GM18520 (cell line): ENCODE measurements at regions not wholly inside any gene's neighbourhood (a gene's known extent, or its start where the extent isn't known, plus 50 kb on each side); places are given as distances from the start of the nearest gene placed in this dataset.

ENCODE experiments used
- ATAC-seq: cut with Tn5 transposase; IDR thresholded peaks from one replicate; pipeline ENCODE4 v1.9.1; 2021; ENCODE audit not compliant: unreplicated experiment

- no peak for ATAC-seq
Measured at GRCh38 chr10:78851647-78852046, 217.1 kb upstream of the ZMIZ1 start.

GRCh38 chr10:78852466-78853240, 216.1 kb upstream of the ZMIZ1 start:
- no peak for ATAC-seq

GRCh38 chr10:78853864-78854263, 214.9 kb upstream of the ZMIZ1 start:
- ATAC-seq: no peak

DNA sequence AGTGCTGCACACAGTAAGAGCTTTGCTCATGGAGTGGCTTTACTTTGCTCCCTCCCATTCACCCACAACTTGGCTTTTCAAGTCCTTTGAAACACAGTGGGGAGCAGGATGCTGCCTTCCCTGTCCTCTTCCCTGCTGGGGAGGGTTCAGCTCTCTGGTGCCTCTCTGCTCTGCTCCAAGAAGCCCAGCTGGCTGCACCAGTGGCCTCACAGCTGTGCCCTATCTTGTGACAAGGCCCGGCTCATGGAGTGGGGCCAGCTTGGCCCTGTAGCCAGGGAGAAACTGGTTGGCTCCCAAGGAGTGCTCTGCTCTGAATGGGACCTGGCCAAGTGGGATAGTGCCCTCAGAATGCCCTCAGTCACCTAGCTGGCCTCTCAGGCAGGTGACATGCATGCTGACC, 212.3 kb upstream of the ZMIZ1 start:
- ATAC-seq: no peak

DNA sequence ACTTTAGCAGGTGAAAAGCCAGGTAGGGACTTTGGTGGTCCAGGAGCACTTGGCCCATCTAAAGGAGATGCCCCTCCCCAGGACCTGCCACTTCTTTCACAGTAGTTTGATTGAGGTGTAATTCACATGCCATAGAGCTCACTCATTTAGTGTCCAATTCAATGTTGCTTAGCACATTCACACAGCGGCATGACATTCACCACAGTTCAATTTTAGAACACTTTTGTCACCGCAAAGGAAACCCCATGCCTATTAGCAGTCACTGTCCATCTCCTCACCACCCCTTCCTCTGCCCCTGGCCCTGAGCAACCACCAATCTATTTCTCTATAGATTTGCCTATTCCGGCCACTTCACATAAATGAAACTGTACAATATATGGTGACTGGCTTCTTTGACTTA, 211.6 kb upstream of the ZMIZ1 start:
- ATAC-seq: no peak

GRCh38 chr10:78859266-78859665, 209.5 kb upstream of the ZMIZ1 start:
- no peak for ATAC-seq

GRCh38 chr10:78859769-78860168, 209.0 kb upstream of the ZMIZ1 start:
- ATAC-seq: no peak

DNA sequence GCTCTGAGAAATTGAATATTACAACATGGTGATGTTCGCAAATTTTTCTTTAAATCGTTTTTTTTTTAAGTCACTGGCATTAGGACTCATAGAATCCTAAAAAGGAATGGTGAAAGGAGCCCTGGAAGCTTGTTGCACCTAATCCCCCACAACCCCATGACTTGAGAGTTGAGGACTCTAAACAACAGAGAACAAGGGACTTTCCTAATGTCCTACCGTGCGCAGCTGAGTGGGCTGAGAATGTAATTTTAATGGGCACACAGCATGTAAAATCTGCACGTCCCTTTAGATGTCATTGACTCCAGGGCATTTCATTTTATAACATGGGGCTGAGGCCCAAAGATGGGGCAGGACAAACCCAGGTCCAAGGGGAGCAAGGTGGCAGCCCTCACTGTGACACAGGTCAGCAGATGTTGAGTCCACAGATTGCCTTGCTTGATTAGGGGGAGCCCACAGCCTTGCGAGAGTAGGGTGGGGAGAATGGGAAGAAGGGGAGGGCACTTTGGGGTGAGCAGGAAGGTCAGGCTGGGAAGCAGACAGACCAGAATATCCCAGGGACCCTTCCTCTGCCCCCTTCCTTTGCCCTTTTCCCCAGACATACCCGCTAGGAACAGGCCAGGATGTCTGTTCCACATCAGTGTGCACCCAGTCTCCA, 208.4 kb upstream of the ZMIZ1 start:
- no peak for ATAC-seq

DNA sequence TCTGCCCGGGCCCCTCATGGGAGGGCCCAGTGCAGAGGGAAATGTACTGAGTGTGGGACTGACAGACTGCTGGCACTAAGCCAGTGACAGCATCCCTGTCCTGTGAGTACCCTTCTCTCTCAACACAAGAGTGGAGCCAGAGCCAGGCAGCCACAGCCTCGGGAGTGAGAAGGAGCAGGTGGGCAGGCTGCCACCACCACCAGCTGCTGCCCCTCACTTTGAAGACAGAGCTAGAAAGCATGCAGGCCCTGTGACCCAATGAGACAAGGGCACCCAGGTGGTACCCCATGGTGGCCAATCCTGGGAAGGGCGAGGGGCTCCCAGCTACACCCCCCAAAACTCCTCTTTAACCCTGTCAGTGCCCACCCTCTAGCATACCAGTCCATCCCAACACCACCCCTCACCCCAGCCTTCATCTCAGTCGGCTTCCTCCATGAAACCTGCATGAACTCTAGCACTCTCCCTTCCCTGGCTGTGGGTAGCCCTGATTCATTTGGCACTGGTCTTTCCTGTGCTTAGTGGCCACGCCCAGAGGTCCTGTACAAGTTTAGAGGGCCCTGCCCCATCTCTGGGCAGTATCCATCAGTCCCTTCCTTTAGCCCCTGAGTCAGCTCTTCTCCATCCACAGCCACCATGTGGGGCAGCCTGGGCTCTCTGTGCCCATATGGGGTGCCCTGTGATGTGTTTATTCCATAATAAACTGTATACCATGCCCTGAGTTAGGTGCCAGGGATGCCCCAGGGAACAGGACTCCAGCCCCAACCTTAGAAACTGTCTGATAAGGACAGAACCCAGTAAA, 207.0 kb upstream of the ZMIZ1 start:
- no peak for ATAC-seq

DNA sequence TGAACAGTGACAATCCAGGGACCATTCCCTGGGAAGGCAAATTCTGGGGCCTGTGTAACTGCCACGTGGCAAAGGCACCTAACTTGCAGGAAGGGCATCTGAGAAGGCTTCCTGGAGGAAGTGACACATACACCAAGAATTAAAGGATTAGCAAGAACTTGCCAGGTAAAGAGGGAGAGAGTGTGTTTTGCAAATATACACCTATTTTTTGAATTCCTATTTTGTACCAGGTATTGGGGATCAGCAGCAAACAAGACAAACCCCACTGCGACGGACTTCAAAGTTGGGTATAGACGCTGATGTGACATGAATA, 206.5 kb upstream of the ZMIZ1 start:
- ATAC-seq: no peak

DNA sequence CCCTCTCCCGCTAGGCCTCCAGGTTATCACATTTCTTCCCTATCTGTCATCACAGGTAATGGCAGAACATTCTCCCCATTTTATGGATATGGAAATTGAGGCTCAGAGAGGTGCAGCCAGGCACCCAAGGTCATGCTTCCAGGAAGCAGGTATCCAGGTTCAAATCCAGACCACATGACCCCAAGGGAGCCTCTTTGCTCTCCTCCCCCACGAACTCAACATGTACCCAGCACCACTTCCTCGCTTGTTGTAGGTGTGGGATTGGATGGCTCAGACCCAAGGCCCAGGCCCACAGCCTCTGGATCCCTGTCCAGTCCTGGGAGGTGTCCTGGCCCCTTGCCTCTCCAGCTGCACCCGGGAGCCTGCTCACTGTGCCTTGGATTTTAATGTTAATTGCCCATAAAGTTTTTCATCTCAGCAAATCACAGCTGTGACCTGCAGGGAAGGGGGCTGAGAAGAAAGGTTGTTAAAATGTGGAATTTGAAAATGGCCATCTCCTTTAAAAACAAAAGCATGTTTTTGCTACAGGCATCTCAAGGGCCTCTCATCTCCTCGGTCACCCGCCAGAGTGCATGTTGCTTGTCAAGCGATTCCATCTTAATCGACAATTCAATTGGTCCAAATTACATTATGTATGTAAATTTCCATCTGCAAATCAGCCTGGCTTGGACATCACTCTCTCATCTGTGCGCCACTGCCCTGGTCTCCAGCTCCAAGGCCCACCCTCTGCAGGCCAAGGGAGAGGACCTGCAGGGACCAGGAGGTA, 205.4 kb upstream of the ZMIZ1 start:
- ATAC-seq: no peak

GRCh38 chr10:78863906-78864239, 204.9 kb upstream of the ZMIZ1 start:
- ATAC-seq: no peak

DNA sequence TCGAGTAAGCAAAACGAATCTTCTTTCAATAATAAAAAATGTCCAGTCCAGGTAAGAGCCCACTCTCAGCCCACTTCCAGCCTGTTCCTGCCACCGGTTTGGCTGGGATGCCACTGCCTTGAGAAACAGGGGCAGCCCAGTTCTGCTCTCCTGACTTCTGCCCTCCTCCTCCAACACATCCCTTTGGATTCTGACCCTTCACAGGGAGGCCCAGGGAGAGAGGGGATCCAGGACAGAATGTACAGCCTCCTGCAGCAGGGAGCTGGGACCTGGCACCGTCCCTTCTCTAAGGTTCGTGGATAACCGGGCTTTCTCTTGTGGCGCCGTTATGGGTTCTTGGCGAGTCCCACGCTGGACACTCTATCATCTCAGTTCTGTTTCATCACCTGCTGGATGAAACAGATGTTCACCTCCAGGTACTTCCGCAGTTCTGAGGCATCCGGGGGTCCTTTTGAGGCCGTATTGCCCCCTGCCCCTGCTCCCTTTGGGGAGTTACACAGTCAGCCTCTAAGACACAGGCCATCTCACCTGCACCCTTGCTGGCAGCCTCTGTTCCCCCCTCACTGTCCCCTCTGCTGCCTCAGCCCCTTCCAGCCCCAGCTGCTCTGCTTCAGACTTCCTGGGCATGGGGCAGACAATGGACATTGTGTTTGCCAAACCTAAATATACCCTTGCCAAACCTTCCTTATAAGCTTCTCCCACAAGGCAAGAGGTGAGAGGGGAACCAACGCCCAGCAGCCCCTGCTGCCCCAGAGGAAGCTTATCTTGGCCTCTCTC, 203.8 kb upstream of the ZMIZ1 start:
- no peak for ATAC-seq

- no peak for ATAC-seq
Measured at GRCh38 chr10:78865538-78865875, 203.3 kb upstream of the ZMIZ1 start.

GRCh38 chr10:78865931-78866717, 202.6 kb upstream of the ZMIZ1 start:
- ATAC-seq: no peak

- ATAC-seq: no peak
Measured at GRCh38 chr10:78866731-78867554, 201.8 kb upstream of the ZMIZ1 start.

DNA sequence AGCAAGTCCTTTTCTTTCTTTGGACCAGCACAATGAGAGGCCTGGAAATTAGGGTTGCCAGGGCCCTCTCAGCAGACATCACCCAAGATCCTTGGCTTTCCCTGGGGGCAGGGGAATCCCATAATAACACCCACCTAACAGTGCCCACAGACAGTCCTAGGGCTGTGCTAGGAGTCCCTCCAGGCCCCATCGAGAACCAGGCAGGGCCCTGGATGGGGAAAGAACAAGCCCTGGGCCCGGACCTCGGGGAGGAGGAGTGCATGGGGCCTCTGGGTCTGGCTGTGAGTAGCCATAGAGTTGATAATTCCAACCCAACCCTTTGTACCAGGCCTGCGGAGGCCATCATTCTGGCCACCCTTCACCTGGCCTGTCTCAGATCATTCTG, 201.2 kb upstream of the ZMIZ1 start:
- ATAC-seq: no peak

- ATAC-seq: no peak
Measured at GRCh38 chr10:78868048-78868447, 200.7 kb upstream of the ZMIZ1 start.

DNA sequence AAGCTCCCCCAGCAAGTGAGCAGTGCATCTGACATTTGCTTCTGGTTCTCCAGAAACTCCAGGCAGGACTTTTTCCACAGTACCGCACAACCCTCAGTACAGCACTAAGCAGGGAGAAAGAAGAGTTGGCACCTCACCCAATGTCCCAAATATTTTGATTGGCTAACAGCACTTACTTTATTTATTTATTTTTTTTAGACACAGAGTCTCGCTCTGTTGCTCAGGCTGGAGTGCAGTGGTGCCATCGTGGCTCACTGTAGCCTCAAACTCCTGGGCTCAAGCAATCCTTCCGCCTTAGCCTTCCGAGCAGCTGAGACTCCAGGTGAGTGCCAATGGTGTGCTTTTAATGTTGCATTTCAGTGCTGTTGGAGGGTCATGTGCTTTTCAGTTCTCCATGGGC, 200.3 kb upstream of the ZMIZ1 start:
- ATAC-seq: no peak
